Fibroblast of mammary gland (primary cell): ENCODE measurements at regions not wholly inside any gene's neighbourhood (a gene's known extent, or its start where the extent isn't known, plus 50 kb on each side); places are given as distances from the start of the nearest gene placed in this dataset.
"Not testable (repeated sequence)": the region's sequence is repeated elsewhere in the genome, so short reads cannot be mapped to it uniquely, and the experiment has no call there.

Experiments
- DNase-seq: peaks from one replicate; pipeline ENCODE4 v3.0.0-alpha.2; 2010; ENCODE audit warnings: low read depth
- H3K4me3 ChIP-seq: 2 replicates; pipeline ENCODE4 v1.5.1; 2011; ENCODE audit warnings: low read depth, mild to moderate bottlenecking, low read length, moderate library complexity; ENCODE audit not compliant: control insufficient read depth
- TF ChIP-seq, protein P1 (sequence below): conservative IDR thresholded peaks from 2 replicates; pipeline ENCODE4 v1.5.1; 2011; ENCODE audit warnings: low read depth, low read length, inconsistent platforms; ENCODE audit not compliant: control insufficient read depth, insufficient read depth

DNA sequence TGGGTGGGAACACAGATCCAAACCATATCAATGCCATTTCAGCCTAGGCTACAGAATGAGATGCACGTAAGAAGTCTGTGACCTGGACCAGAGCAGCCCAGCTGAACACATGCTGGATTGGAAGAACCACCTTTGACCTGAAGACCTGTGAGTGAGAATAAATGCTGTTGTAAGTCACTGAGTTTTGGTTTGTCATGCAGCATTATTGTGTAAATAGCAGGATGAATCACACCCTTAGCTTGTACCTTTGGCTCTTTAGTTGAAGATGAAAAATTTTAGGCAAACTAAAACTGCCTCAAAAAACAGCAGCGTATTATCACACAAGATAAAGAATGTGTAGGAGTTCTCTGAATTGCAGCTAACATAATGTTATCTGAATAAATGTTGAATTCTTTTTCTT, 199.4 kb upstream of the LRIG3 start:
- peak; percentile 86 for DNase-seq
- TF ChIP-seq, protein P1, sequence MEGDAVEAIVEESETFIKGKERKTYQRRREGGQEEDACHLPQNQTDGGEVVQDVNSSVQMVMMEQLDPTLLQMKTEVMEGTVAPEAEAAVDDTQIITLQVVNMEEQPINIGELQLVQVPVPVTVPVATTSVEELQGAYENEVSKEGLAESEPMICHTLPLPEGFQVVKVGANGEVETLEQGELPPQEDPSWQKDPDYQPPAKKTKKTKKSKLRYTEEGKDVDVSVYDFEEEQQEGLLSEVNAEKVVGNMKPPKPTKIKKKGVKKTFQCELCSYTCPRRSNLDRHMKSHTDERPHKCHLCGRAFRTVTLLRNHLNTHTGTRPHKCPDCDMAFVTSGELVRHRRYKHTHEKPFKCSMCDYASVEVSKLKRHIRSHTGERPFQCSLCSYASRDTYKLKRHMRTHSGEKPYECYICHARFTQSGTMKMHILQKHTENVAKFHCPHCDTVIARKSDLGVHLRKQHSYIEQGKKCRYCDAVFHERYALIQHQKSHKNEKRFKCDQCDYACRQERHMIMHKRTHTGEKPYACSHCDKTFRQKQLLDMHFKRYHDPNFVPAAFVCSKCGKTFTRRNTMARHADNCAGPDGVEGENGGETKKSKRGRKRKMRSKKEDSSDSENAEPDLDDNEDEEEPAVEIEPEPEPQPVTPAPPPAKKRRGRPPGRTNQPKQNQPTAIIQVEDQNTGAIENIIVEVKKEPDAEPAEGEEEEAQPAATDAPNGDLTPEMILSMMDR: no peak
- no peak overlapping the region for H3K4me3 ChIP-seq

DNA sequence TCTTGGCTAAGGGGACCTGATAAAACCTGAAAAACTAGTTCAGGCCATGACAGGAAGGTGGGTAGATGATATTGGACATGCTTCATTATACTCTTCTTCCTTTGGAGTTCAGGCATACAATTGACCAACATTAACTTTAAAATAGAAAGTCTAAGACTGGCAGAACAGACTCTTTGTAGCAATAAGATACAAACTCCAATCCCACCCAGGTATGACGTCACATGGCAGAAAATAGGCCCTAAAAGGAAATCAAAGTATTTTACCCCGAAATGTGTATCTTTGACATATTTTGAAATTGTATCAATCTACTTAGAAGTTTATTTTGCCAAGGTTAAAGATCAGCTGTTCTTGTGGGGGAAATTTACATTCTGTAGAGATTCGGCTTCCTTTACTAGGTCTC, 198.1 kb upstream of the LRIG3 start:
- no peak for DNase-seq
- TF ChIP-seq, protein P1: no peak

DNA sequence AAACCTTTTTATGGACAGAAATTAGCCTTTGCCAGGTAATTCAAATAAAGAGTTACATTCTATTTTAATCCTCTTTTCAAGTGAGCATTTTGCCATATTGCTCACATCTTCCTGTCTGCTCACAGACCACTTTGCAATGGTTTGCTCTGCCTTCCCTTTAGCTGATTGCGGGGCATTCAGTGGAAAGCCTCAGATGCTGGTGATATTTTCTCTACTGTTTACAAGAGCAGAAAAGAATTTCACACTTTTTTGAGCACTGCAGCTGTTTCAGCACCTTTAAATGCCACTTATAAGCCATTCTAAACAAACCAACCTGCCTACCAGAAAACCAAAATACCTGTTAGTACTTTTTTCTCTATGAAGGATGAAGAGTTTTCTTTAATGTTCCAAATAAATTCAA, 195.7 kb upstream of the LRIG3 start:
- DNase-seq: no peak
- H3K4me3 ChIP-seq: no peak overlapping the region
- TF ChIP-seq, protein P1: no peak

More for the DNA sequence above, 198.1 kb upstream of the LRIG3 start:
- H3K4me3 ChIP-seq: no peak overlapping the region

DNA sequence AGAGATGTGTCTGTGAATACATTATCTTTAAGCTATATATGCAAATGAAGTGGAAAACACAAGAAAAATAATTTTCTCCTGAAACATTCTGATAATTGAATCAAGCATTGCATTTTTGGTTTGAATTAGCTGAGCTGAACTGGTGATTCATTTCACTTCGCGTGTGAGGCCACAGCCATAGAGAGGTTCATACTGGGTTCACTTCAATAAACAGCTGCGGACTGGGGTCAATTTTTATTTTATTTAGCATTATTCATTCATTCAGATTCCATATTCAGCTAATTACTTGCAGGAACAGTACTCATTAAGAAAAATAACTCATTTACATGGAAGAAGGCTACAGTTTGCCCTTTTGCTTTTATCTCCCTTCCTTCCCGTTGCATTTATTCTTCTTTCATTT, 195.2 kb upstream of the LRIG3 start:
- no peak overlapping the region for H3K4me3 ChIP-seq
- TF ChIP-seq, protein P1: no peak
- DNase-seq: peak; percentile 53

DNA sequence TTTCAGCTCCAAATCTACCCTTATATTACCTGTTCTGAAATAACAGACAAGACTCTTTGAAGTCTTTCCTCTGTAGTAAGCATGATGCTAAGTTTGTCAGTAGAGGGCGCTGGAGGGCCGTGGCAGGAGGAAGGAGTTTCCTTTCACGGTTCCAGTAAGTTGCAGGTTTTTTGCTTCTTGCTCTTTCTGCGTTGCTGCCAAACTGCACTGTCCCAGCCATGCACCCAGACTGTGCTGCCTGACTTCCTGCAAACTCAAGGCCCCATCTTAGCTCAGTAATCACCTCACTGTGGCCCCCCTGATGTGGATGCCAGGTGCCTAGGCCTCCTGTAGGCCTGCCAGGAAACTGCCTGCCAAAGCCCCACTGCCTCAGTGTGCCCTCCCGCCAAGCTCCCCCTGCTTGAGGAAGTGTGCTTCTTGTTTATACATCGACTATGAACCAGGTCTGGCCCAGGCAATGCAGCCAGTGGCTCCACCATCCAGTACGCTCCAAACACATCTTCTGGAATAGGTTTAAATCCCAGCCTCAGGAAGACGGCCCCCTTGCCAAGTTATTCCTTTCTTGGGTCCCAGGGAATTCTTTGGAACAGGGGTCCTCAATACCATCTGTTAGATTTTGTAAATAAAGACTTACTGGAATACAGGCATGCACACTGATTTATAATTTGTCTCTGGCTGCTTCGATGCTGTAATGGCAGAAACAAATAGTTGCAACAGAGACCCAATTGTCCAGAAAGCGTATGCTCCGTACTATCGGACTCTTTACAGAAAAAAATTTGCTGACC, 193.7 kb upstream of the LRIG3 start:
- DNase-seq: peak; percentile 85
- no peak overlapping the region for H3K4me3 ChIP-seq
- TF ChIP-seq, protein P1: peak; percentile 99

DNA sequence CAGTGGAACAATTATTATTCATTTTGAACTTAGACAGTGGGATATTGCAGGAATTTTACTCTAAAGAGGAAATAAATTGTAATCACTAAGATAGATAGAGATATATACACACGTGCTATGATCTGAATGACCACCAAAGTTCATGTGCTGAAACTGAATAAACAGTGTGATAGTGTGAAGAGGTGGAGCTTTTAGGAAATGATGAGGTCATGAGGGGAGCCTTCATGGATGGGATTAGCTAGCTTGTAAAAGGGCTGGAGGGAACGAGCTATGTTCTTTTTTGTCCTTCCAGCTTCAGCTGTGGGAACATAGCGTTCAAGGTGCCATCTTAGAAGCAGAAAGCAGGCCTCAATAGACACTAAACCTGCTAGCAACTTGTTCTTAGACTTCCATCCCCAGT, 191.5 kb upstream of the LRIG3 start:
- TF ChIP-seq, protein P1: no peak
- no peak overlapping the region for H3K4me3 ChIP-seq
- DNase-seq: no peak

DNA sequence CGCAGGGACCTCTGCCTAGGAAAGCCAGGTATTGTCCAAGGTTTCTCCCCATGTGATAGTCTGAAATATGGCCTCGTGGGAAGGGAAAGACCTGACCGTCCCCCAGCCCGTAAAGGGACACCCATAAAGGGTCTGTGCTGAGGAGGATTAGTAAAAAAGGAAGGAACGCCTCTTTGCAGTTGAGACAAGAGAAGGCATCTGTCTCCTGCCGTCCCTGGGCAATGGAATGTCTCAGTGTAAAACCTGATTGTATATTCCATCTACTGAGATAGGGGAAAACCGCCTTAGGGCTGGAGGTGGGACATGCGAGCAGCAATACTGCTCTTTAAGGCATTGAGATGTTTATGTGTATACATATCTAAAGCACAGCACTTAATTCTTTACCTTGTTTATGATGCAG, 188.2 kb upstream of the LRIG3 start:
- DNase-seq: not testable (repeated sequence)

More for the DNA sequence above, 188.2 kb upstream of the LRIG3 start:
- H3K4me3 ChIP-seq: not testable (repeated sequence)
